Inferior parietal cortex (tissue), 1 donor: ENCODE measurements at regions not wholly inside any gene's neighbourhood (a gene's known extent, or its start where the extent isn't known, plus 50 kb on each side); places are given as distances from the start of the nearest gene placed in this dataset.

Experiments
- DNase-seq: peaks from one replicate; pipeline ENCODE4 v3.0.0-alpha.2; 2016; ENCODE audit errors: extremely low spot score

DNA sequence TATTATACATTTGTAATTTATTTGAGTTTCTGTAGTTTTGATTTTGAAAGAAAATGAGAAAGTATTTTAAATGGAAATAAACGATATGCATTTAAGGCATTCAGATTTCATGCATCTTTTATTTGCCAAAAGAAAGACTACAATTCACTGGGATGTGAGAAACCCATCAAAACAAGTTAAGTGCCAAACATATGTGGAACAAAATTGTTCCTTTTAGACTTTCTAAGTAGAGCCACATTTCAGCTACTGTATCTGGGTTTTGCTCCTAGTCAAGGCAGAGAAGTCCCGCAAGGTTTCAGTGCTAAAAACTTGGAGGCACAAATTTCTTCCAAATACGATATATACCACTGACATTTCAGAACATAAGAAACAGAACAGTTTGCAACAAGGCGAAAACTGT lies 1191.9 kb downstream of the SLITRK5 start:
- DNase-seq = no peak

DNA sequence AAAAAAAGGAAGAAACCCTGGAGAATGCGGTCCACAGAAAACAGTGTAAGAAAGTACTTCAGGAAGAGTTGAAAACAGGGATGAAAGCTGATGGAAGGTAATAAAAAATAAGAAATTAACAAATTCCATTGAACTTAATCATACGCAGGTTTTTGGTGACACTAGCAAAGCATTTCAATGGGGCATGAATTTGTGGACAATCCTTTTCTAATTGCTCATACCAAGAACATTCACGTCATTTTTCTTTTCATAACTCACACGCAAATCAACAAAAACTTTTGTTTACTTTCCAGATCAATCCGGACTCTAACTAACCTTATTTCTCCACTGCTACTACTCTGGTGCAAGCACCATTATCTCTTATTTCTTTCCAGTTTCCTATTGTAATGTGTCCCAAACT lies 1195.0 kb downstream of the SLITRK5 start:
- DNase-seq = no peak

DNA sequence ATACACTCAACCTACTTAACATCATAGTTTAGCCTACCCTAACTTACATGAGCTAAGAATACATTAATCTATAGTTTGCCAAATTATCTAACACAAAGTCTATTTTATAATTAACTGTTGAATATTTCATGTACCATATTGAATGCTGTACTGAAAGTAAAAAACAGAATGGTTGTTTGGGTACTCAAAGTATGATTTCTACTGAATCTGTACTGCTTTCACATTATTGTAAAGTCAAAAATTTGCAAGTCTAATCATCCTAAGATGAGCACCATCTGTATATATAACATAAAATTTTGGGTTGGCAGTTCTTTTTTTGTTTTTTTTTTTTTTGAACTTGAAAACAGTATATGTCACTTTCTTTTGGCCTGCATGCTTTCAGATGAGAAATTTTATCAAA lies 1212.6 kb downstream of the SLITRK5 start:
- no peak for DNase-seq

DNA sequence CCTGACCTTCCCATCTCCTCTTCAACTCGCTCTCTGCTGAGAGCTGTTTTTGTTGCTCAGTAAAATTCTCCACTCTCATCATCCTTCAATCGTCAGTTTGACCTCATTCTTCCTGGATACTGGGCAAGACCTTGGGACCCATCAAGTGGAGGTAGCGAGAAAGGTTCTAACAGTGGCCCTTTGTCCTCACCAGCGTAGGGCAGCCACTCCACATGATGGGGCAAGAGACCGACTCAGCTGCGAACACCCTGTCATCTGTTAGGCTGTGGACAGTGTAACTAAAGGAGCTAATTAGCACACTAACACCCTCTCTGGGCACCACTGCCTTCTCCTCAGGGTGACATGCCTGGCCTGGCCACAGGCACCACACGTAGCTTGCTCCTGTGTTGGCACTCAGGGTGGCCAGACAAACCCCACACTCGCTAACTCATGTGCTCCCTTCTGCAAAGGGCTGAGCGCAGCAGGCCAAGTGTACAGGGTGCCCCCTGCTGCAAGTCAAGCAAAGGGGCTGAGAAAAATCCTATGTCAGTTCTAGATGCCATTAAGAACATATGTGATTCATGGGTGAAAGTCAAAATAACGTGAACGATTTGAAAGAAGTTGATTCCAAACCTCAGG lies 1216.0 kb downstream of the SLITRK5 start:
- DNase-seq = no peak

DNA sequence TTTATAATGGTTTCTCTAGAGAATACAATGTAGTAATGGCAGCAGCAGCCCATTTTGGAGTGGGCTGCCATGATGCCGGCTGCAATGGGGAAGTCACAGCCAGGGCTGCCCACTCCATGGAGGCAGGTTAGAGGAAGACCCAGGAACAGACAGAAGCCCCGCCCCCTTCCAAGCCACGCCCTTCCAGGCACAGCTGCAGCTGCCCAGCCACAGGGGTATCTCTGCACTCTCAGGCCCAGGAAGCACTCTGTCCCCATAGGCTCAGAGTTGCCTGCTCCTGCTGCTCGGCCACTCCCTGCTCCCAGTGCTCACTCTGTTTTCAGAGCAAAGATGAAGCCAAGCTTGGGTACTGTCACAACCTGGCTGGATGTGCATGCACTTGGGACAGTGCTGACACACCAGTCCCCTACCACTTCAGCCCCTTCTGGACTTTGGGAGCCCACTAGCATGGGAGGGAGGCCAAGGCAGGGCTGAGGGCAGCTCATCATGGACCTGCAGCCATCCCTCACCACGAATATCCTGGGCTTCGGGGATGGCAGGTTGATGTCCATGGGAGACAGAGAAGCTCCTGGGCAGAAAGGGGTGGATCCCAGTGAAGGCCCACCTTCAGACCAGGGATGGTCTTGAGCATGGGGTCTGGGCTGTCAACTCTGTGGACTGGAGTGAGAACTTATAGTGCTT lies 1224.2 kb downstream of the SLITRK5 start:
- no peak for DNase-seq

DNA sequence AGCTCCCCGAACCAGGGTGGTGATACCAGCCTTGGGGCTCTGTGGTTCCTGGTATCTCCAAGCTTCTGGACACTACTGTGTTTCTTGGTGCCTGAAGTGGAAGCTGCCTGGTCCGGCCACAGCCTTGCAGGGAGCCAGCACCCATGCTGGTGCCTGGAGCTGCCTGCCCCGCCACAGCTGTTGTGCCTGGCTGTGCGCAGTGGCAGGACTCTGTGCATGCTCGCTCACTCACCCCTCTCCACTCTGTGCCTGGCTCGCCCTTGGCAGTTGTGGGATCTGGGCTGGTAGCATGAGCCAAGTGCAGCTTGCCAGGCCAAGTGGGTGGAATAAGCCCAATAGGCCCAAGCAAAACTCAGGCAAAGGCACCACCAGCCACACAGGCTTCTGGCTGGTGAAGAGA lies 1225.3 kb downstream of the SLITRK5 start:
- no peak for DNase-seq

DNA sequence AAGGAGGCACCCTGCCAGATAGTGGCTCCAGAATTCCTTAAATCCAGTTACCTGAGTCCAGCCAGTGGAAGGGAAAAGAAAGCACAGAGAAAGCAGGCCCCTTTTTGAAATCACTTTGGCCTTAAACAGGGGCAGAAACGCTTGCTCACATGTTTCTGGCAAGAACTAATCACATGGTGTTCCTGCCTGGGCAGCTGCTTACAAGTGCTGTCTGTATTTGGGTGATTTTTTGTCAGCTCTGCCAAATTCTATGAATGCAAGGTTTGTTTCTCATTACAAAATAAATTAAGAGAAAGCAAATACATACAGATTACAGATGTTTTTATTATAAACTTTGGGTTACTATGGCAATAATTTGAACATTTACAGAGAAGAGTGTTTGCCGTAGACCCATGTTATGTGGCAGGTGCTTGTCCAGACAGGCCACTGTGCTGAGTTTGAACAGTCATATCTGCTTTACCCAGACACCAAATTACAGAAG lies 1237.8 kb downstream of the SLITRK5 start:
- peak; percentile 18 for DNase-seq

DNA sequence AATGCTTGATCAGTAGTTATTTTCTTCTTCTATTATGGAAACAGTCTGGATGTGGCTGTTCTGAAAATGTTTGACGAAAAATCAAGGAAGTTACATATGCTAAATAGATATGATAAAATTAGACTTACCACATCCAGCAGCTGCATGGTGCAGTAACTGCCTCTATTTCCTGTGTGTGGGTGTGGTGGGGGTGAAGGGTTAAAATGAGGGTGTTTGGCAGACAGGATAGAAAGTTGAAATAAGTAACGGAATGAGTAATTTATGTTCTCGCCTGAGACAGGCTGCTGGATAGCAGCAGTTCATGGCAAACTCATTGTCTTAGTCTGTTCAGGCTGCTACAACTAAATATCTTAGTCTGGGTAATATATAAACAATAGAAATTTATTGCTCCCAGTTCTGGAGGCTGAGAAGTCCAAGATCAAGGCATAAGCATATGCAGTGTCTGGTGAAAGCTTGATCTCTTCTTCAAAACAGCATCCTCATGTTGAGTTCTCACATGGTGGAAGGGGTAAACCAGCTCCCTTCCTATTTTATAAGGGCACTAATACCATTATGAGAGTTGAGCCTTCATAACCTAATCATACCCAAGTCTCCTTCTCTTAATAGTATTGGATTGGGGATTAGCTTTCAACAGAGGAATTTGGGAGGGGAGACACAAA lies 1248.9 kb downstream of the SLITRK5 start:
- no peak for DNase-seq

DNA sequence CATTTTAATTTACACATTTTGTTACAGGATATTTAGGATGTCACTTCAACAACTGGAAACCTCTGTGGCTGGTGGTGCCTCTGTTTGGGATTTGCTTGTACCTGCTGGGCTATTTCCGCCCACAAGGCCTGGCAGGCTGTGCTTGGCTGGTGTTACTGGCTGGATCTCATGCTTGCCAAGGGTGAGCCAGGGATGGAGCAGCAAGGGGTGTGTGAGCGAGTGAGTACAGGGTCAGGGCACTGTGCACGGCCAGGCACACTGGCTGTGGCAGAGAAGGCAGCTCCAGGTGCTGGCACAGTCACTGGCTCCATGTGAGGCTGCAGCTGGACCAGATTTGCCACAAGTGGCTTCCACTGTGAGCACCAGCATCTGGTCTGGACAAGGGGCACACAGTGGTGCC lies 1254.8 kb downstream of the SLITRK5 start:
- no peak for DNase-seq

DNA sequence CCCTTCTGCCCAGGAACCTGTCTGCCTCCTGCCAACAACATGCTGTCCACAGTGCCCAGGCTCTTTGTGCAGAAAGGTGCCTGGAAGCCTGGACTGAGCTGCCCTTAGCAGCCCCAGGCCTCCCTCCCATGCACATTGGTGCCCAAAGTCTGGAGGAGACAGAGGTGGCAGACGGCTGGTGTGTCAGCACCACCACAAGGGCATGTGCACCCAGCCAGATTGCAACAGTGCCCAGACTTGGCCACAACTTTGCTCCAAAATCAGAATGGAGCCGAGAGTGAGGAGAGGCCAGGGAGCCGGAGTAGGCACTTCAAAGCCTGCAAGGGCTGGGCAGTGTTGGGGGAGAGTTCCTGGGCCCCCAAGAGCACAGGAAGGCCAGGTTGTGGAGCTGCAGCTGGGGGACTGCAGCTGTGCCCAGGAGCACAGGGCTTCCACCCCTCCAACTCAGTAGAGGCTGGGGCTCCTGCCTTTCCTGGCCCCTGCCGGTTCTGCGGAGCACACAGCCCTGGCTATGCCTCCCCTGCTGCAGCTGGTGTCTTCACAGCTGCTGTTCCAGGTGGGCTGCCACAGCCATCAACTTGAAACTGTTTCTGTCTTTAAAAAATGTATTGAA lies 1255.8 kb downstream of the SLITRK5 start:
- no peak for DNase-seq

DNA sequence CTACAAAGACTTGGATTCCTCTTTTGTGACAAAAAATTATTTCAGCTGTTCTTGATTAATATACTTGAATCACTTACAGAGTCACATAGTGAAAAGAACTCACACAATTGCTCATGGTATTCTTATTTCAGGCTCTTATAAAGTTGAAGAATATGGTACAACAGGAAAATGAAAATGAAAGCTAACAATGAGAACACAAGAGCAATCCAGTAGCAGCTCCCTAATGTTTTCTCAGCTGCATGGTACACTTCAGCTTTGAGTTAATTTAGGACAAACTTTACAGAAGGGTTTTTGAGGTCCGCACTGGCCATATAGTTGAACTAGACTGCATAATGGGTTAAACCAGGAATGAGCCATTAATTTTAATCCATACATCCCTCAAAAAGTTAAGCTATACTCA lies 1261.8 kb downstream of the SLITRK5 start:
- DNase-seq = no peak

DNA sequence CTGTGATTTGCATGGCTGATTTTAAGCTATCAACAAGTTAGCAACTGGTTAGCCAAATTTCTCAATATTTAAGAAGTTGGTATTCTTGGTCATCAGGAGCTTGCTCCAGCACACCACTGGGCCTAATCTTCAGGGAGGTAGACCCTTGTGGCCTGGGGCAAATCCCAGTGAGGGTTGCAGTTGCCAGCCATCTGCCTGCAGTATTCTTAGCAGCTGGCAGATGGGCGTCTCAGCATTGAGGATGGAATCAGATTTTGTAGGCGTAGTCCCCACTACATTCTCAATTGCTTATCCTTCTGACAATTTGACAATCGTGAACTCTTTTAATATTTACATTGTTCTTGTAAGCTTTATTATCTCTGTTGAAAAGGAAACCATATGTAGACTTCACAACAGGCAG lies 1266.2 kb downstream of the SLITRK5 start:
- DNase-seq = no peak

DNA sequence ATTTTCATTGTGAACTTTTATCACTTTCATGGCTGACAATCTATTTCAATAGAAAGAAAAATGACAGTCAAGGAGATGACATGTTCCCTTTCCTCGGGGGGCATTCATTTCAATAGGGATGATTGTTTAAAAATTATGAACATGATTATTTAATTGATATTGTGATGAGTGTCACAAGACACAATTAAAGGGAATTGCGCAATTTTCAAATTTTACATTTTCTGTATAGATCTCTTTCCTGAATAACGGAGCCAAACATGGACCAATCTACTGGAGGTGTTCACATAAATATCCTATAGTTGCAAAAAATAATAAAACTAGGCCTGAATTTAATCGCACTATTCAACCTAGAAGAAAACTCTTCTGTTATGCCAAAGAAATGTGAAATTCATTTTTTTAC lies 1274.6 kb downstream of the SLITRK5 start:
- no peak for DNase-seq

DNA sequence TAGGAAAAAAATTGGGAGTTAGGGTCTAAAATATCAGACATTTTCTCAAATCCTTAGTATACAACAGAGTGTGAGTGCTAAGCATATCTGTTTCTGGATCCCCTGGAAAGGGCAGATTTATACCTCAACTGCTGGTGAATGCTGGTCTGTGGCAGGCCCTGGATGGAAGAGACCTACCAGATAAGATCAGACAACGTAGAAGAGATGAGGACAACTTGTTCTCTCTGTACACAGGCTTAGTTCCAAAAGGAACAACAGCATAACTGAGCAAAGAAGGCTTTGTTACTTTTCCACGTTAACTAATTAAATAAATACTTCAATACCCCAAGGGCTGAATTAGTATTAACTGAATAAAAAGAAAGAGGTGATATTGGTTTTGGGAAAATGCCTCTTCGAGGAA lies 1277.3 kb downstream of the SLITRK5 start:
- DNase-seq = no peak

DNA sequence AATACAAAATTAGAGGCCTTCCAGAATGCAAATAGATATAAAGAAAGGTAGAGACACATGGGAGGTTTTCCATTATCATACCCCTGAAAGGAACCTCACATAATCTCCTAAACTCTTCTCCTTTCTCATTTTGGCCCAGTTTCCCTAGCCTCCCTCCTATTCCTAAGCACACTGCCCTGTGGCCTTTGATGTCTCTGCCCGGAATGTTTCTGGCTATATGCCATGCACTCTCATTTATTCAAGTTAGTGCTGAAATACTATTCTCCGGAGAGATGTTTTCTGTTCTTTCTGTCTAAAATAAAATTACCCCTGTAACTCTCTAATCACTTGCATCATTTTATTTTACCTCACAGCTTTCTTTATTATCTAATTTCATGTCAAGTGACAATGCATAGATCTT lies 1287.7 kb downstream of the SLITRK5 start:
- DNase-seq = no peak

DNA sequence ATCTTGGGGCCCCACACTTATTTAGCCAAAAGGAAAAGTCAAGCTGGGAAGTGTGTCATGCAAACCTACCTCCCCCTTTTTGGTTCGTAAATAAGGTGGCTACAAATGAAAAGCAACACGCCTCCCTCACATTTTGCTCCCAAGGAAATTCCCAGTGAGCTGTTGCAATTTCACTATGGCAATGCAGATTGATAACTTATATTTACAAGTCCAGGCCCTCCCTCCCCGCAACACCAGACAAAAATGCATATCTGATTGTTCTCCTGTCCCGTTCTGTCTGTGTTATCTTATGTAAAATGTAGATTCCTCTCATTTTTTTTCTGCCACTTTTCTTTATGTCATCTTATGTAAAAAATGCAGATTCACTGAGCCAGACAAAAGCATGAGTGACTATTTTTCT lies 1305.3 kb downstream of the SLITRK5 start:
- no peak for DNase-seq

DNA sequence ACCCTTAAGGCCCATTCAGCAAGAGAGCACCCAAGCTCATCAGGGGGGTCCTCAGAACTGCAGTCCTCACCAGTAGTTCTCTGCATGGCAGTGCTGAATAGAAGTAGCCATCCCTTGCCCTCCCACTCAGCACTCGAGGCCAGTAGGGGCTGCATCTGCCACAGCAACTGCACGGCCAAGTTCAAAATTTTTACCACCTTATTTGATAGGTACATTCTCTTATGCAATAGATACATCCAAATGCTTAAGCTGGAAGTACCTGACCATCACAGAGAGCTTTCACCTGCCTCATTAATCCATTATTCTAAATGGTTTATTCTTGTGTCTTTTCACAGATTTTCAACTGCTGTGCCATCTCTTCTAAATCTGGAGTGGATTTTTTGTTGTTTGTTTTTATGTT lies 1307.4 kb downstream of the SLITRK5 start:
- DNase-seq = no peak

DNA sequence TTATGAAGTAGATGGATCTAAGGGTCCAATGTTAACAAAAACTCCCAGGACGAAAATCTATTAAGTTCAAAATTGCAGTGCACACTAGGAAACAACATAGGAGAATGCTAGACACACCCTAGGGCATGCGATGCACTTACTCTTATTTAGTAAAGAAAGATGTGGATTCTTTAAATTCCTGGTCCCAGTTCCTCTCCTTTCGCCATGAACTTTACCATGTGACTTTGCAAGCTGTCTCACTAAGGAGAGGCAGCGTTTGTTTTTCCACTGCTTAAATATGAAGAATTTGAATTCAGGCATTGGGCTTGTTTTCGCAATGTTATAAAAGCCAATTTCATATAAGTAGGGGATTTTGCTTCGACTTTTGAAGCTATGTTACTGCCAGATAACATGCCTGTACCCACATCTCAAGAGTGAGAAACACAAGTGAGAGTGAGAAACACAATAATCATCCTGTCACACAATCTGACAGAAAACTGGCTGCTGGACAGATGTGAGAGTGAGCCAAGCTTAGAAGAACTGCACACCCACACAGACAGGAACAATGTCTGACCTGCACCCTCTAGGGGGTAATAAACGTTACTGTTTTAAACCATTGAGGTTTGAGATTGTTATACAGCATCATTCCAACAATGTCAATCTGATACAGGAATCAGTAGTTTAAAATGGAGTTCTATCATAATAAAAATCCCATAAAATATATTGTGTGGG lies 1308.4 kb downstream of the SLITRK5 start:
- DNase-seq = peak; percentile 11

DNA sequence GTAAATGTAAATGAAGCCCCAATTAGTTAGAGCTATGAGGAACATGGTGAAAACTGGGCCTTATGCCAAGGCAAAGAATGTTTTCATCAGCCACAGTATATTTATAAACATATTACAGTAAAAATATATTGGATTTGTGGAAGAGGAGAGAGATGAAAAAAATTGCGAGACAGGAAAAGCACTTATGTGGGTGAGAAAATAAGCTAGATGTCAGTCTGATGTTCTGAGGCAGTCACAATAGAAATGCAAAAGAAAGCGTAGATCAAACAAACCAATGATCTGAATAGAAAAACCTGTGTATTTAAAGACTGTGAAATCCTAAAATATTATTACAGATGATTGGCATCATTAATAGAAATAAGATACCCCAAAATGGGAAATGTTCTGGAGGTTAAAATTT lies 1332.5 kb downstream of the SLITRK5 start:
- no peak for DNase-seq

DNA sequence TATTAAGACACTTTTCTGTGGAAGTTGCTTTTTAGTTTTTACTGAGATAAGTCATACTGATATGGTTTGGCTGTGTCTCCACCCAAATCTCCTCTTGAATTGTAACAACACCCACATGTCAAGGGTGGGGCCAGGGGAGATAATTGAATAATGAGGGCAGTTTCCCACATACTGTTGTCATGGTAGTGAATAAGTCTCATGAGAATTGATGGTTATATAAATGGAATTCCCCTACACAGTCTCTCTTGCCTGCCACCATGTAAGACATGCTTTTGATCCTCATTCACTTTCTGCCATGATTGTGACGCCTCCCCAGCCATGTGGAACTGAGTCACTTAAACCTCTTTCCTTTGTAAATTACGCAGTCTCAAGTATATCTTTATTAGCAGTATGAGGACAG lies 1340.4 kb downstream of the SLITRK5 start:
- no peak for DNase-seq

DNA sequence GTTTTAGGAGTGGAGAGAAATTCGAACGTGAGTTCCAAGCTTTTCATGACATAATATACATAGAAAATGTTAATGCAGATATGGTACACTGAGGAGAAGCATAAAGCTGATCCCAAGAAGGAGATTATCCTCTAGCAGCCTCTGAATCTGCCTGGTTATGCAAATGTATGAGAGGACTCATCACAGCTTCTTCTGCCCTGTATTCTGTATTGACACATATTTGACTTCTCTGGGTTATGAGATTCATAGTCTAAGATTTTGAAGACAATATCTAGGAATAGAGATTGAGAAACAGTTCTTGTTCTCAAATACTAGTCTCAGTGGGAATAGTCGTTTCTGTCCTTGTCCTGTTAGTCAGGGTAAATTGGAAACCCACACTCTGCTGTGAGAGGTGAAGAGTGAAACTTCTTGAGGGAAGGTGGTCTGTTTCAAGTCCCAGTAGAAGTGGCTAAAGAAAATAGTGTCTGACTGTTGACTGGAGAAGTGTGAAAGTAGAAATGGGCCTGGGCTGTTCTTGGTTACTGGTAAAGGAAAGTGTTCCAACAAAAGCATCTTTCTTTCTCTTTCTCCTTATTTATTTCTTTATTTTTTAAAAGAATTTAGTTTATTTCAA lies 1356.6 kb downstream of the SLITRK5 start:
- no peak for DNase-seq

DNA sequence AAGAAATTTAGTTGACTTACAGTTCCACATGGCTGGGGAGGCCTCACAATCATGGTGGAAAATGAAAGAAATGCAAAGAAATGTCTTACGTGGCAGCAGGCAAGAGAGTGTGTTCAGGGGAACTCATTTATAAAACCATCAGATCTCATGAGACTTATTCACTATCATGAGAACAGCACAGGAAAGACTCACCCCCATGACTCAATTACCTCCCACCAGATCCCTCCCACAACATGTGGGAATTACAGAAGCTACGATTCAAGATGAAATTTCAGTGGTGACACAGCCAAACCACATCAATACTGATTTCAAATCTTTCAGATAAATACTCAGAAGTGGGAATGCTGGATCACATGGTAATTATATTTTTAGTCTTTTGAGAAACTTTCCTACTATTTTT lies 1357.9 kb downstream of the SLITRK5 start:
- DNase-seq = no peak
